ENCODE measurements at regions not wholly inside any gene's neighbourhood (a gene's known extent, or its start where the extent isn't known, plus 50 kb on each side); places are given as distances from the start of the nearest gene placed in this dataset.

DNA sequence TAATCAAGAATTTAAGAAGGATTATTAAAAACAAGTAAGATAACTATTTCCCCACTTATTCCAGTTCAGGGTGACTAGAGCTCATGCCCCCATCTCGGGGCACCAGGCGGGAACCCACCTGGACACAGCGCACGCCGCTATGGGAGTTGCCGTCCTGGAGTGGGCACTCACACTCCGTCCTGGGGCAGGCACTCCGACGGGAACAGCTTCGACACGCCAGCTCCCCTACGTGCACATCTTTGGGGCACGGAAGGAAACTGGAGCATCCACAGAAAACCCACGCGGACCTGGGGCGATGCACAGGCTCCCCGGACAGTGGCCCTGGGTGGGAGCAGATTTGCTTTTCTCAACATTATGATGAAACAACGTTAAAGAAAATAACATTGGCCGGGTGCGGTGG is 52.0 kb upstream of the GATA5 start:
- no peak for DNase-seq

DNA sequence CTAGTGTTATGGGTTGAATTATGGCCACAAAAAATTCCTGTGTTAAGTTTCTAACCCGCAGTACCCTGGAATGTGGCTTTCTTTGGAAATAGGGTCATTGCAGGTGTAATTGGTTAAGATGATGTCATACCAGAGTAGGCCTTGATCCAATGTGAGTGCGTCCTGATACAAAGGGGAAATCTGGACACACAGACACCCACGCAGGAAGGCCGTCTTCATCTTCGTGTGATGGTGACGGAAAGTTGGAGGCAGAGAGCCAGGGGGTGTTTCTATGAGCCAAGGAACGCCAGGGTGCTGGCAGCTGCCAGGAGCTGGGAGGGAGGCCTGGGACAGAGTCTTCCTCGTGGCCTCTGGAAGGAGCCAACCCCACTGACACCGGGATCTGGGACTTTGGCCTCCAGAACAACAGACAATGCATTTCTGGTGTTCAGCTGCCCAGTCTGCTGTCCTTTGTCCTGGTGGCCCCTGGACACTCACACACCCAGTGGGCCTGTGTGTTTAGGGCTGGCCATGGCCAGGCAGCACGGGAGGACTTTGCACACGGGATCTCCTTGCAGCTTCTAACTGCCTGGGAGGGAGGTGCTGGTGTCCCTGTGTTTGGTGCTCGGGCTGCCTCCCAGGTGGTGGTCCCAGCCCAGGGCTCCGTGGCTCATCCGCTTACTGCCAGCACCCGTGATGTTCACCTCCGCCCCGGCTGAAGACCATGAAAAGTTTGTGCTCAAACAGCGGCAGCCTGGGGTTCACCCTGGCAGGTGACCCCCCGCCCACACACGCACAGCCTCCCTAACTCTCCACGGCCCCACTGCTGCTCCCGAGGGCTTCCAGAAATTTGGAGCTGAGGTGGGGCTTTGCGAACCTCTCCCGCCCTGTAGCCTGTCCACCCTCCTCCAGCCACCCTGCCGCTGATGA is 53.4 kb upstream of the GATA5 start:
- DNase-seq, result no peak

- no peak for DNase-seq
These were observed 54.3 kb upstream of the GATA5 start for GRCh38 chr20:62529896-62530642.

DNA sequence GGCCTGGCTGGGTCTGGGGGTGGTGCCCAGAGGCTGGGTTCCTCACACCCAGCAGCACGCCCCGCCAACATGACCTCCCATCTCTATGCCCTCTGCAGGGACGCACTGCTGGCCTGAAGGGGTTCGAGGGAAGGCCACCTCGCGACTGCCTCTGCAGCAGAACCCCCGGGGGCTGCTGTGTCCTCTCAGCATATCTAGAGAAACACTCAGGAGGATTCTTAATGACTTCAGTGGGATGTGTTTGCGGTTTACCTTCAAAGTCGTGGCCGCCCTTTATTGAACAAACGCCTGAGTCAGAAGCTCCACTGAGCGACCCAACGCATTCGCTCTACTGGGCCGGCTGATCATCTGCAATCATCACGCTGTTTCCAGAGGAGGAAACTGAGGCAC is 54.8 kb upstream of the GATA5 start:
- DNase-seq, result no peak

DNA sequence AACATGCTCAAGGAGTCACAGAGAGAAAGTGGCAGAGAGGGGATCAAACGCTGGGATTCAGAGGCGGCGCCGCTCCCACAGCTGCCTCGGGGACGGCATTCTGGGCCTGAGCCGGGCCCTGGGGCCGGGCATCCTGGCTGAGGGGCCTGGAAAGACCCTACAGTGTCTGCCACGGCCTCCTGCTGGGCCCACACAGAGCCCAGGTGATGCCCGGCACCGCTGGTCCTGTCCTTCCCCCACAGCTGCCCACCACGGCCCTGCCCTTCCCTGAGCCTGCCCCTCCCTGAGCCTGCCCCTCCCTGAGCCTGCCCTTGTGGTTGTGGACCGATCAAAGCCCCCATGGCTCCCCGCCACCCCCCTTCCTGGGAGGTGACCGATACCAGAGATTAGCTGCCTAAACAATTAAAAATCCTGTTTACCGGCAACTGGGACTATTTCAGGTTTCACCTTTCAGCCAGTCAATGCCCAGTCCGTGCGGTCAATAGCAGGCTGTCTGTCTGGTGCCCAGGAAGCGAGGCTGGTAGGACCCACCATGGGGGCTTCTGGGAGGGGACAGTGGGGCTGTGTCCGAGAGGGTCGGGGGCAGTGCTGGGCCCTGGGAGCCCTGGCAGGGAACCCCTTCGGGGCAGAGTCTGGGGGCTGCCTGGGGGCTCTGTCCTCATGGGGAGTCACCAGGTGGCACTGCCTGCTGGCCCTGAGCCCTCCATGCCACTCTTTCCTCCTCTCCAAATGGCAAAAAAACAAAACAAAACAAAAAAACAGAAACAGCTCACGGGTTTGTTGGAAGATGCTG is 55.4 kb upstream of the GATA5 start:
- DNase-seq, result no peak

GRCh38 chr20:62532921-62533320 is 57.1 kb upstream of the GATA5 start:
- DNase-seq, result no peak

DNA sequence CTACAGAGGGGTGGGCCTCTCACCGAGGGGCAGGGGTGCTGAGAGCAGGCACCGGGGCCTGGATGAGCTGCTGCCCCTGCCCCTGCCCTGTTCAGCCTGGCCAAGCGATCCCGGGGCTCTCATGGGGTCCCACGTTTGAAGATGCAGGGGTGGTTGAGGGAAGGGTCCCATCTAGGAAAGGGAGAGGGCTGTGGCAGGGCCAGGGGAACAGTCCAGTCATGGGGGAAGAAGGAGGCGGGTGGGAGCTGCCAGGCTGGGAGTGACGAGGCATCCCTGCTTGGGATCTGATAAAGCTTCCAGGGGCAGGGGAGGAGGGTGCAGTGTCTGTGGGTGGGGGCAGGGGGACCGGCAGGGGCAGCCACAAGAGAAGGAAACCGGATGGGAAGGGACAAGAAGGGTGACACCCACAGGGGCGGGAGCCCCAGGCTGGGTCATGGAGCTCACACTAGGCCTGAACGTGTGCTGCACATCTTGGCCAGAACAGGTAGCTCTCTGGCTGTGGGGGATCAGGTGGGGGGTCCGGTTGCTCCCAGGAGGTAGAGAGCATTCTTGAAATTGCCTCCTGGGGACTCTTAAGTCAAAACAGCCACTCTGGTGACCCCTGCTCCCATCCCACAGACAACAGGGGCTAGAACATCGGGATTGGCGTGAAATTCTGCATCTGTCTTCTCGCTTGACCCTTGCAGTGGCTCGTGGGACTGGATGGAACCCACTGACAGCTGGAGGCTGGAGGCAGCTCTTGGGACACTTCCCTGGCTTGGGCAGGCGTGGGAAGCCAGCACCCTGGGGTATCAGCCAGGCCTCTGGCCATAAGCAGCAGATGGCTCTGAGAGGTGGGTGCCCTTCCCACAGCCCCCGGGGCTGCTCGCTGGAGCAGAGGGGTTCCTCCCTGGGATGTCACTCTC is 58.0 kb upstream of the GATA5 start:
- DNase-seq, result no peak

DNA sequence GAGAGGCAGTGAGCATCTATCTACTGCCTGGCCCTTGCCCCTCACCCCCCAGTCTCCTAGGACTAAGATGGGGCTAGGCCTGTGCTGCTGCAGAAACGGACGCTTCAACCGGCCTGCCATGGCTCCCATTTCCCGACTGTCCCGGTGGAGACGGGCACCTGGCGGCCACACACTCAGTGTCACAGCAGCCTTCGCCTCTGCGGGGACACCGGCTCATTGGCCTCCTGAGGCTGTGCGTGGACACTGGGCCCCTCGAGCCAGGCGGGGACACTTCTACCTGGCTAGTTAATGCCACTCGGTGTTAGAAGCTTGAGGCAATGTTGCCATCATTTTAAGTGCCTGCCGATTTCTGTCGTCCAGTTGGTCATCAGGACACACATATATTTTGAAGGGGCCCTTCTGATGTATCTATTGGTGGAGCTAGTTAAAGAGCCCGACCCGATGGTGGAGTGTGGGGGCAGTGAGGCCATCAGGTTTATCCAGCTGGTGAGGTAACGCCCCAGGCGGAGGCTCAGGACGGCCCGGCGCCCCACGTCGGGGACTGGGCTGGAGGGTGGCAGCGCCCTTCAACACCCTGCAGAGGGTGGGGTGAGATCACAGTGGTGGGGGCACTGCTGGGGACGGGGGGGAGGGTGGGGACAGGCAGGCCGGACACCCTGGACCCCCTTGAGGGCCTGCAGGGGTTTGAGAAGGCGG is 58.9 kb upstream of the GATA5 start:
- no peak for DNase-seq

DNA sequence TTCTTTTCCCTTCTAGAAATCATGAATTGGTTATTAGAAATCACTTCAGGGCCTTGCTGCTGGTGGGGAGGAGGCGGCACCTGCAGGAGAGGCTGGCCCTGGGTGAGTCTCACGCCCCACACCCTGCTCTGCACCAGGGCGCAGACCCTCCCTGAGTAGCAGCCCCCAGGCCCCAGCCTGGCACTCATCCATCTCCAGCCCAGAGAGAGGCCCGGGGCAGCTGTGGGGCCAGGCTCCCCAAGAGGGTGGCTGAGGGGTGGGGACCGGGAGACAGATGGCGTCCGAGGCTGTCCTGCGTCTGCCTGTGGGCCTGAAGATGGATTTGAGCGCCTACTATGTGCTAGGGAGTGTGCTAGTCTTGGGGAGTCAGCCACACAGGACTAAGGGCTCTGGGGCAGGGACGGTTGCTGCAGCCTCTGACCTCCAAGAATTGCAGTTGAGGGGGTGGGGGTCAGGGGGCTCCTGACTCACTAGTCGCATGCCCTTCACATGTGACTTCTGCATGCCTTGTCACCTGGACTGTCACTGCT is 59.6 kb upstream of the GATA5 start:
- no peak for DNase-seq

DNA sequence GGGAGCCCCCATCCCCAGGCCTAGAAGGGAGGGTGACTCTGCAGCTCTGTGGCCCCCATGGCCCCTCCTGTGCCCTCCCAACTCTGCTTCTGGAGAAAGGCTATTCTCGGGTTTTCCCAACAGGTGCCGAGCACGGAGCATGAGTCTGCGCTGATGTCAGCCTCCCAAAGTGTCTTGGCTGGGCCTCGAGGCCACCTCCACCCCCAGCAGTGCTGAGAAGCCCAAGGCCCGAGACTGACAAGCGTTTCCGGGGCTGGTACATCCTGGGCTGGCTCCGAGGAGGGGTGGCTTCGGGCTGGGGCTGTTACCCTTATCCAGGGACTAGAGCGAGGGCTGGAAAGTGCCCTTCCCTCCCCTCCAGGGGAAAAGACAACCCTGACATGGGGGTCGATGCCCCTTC is 60.2 kb upstream of the GATA5 start:
- DNase-seq, result no peak

GRCh38 chr20:62536871-62537401 is 61.1 kb upstream of the GATA5 start:
- no peak for DNase-seq

GRCh38 chr20:62537649-62538292 is 62.0 kb upstream of the GATA5 start:
- no peak for DNase-seq

DNA sequence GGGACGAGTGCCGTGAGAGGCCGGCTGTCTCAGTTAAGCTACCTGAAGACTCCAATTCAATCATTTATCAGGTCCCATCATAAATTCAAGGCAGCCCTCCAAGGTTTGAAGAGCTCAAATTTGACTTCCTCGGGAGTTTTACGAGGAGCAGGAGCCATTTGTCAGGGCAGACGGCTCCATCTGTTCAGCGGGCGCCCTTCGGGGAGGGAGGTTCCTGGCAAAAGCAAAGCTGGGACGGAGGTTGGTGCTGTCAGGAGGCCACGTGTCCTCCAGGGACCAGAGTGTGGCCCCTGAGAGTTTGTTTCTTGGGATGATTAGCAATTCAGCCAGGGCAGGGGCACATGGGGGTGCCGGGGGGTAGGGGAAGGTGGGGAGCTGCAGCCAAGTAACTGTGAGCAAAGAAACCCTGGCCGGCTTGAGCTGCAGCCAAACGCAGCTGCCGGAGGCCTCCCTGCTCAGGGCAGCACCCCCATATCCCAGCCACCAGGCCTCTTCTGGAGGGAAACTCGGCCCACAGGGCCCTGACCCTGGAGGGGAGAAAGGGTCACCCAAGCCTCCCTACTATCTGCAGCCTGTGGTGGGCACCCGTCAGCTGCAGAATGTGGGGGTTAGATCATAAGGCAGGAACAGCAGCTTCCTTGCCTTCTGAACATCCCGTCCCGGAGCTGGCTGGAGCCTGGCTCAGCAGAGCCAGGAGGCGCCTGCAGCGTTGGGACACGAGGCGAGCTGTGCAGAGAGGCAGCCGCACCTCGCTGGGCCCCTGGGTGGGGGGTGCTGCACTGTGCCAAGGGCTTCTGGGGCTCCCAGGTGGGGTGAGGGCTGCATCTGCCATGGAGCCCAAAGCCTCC is 63.6 kb upstream of the GATA5 start:
- no peak for DNase-seq

DNA sequence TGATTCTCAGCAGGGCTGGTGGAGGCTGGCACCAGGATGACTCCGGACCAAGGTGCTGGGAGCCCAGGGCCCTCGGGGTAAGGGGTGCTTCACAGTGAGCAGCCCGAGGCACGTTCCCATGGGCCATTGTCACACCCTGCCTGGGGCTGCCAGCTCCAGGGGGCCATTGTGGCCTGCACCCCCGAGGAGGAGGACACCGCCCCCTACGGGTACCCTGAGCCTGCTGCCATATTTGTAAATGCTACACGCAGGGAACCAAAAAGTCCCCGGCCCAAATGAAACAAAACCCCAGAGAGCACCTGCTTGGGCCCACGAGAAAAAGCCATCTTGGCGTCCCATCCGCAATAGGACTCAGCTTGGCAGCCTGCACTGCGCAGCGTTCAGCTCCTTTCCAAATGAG is 64.7 kb upstream of the GATA5 start:
- no peak for DNase-seq

DNA sequence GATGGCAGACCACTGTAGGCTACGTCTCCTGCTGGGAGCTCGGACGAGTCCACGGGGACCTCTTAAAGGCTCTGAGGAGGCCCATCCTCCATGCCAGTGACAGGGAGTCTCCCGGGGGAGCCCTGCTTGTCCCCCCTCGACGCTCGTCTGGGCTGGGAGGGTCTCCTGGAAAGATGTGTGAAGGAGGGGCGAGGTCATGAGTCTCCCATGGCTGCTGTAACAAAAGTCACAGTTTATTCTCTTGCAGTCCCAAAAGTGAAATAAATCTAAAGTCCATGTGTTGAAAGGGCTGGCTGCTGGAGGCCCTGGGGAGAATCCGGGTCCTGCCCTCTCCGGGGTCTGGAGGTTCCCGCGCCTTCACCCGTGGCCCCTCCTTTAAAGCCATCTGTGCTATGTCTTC is 67.1 kb upstream of the GATA5 start:
- no peak for DNase-seq

DNA sequence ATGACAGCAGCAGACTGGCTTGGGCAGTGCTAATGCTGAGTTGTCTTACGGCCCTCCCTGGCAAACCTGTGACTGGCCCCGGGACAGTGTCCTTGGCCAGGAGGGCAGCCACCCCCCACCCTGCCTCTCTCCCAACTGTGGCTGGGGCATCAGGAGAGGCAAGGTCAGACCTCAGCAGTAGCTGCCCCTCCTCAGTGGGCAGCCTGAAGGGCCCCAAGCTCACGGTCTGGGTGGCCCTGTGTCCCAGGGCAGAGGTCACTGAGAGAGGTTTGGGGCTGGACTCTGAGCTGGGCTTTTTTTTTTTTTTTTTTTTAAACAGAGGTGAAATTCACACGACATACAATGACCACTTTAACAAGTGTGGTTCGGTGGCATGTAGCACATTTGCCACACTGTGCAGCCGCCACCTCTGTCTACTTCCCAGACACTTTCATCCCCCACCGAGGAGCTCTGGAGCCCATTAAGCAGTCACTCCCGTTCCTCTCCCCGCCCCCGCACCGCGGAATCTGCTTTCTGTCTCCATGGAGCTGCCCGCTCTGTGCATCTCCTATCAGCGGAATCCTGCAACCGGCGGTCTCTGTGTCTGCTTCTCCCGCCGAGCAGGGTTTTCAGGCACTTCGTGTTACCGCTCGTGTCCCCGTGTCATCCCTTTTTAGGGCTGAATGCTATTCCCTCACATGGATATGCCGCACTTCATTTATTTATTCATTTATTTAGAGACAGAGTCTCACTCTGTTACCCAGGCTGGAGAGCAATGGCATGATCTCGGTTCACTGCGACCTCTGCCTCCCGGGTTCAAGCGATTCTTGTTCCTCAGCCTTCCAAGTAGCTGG is 67.9 kb upstream of the GATA5 start:
- DNase-seq, result no peak

GRCh38 chr20:62544505-62545055 is 68.8 kb upstream of the GATA5 start:
- DNase-seq, result no peak

GRCh38 chr20:62545271-62545670 is 69.5 kb upstream of the GATA5 start:
- no peak for DNase-seq

Measured in CD4-positive, alpha-beta T cell treated with Interleukin-4 for 1 hour (primary cell).